ENCODE measurements at regions not wholly inside any gene's neighbourhood (a gene's known extent, or its start where the extent isn't known, plus 50 kb on each side); places are given as distances from the start of the nearest gene placed in this dataset.

DNA sequence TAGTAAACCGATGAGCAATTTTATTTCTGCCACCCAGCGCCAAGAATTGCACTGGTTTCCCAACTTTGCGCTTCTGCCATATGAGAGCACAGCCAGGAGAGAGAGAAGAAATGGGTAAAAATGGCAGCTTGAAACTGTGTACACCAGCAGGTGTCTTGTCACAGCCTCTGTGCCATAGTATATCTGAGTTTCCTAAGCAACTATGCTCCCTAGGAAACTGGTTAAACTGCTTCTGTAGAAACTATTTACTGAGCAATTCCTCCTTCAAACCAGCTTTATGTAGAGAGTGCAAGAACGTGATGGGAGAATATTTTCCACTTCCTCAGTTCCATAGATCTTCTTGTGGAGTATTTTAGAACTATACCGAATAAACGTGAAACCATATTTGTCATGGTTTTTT, 1361.3 kb downstream of the PCDH9 start:
- no peak for DNase-seq

DNA sequence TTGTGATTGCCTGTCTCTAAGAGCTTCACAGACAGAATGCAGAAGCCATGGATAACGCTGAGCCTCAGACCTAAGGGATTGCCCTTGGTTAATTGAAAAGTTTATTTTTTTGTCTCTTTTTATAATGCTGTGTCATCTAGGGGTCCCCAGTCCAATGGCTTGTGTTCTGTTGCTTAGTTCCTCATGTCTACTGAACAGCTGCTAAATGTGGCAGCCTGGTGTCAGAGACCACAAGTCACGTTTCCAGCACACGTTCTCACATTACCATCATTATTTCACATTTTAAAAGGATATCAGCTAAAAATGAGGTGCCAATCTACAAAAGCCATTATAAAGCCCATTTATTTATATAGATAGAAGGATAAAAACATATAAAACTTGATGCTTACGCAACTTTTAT, 1362.0 kb downstream of the PCDH9 start:
- DNase-seq, result no peak

DNA sequence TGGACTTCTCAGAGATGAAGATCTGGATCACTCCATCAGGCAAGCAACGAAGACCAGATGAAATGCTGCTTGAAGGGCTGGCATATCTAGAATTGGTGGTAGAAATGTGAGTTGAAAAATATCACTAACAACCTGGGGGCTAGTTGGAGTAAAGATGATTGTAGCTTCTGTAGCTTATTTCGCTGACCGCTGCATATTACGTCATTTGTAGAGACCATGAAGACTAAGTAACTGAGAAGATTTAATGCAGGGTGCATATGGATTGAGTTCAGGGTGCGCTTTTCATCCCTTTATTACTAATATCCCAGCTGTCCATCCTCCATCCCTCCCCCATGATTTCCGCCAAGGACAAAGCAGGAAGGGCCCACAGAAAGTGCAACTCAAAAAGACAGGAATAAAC, 1364.0 kb downstream of the PCDH9 start:
- DNase-seq, result no peak

- no peak for DNase-seq
These were observed 1364.9 kb downstream of the PCDH9 start for GRCh38 chr13:65865206-65865605.

DNA sequence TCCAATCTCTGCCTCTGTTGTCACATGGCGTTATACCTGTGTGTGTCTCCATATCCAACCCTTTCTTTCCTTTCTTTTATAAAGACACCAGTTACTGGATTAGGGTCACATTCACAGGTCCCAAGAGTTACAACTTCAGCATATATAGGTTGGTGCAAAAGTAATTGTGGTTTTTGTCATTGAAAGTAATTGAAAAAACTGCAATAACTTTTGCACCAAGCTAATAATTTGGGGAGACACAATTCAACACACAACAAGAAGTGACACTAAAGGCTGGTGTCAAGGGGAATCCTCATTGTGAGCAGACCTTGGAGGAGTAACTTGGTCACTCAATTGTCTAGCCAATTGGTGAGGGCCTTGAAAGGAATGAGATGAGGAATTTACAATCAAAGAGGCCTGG, 1366.1 kb downstream of the PCDH9 start:
- DNase-seq, result no peak

- no peak for DNase-seq
These were observed 1369.8 kb downstream of the PCDH9 start for GRCh38 chr13:65860306-65860705.

DNA sequence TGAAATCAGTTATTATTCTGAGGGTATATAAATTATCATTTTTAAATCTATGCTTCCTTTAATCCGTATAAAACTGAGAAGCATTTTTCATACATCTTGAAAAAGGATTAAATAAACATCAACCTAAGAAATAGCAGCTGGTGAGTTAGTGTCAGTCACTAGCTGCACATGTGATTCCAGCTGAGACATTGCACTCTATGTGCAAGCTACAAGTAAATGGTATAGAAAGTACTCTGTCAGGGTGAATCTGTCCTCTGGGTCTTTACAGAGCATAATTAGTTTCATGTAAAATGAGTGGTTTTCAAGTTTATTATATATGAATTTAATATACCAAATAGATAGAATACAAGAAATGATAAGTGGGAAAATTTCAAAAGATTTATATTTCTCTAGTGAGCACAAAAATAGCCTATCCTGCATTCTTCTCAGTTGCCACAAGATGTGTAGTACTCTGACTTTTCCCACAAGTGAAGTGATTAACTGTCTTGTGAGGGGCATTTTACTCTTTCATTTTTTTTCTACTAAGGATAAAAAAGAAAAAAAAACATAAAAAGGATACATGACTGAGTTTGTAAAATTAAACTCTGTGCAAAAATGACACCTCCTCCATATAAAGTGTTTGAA, 1372.1 kb downstream of the PCDH9 start:
- DNase-seq, result no peak

DNA sequence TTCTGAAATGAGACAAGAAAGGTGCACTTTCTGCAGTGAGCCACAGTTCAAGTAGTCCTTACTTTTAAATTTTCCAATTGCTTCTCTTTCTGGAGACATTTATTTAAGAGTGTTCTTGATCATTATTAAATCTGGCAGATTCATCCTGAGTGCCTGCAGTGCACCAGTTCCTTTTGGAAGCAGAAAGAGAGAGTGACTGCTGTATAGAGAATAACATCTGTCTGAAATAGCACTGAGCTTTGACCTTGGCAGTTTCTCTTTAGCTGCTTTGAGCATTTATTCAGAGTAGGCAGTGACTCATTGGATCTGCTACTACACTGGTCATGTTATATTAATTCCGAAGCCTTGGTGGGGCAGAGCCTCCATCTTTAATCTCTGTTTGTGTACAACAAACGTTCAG, 1373.7 kb downstream of the PCDH9 start:
- DNase-seq, result no peak

DNA sequence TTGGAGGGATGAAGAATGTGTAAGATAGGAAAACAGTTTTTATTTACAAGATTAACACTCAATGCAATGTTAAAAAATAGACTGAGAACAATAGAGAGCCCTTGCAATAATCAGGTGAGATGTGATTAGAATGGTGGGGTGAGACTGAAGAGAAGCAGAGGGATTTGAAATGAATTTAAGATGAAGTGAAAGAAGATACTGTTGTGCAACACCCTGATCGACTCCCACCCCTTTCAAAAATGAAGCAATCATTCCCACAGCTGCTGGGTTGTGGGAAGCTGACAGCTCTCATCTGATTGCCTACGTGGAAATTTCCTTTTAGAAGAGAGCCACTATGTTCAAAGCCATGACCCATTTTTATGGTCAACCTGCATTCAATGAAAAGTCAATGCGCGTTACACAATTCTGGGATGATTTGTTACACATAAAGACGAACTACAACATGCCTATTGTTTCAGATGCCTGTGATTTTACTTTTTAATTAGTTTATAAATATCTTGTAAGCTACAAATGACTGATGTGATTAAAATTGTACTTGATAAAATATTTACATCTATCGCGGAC, 1374.8 kb downstream of the PCDH9 start:
- DNase-seq, result no peak

GRCh38 chr13:65854431-65854830, 1375.7 kb downstream of the PCDH9 start:
- no peak for DNase-seq

GRCh38 chr13:65844266-65844841, 1385.8 kb downstream of the PCDH9 start:
- DNase-seq, result no peak

GRCh38 chr13:65843314-65843731, 1386.8 kb downstream of the PCDH9 start:
- DNase-seq, result no peak

- DNase-seq, result no peak
These were observed 1389.0 kb downstream of the PCDH9 start for GRCh38 chr13:65841156-65841555.

DNA sequence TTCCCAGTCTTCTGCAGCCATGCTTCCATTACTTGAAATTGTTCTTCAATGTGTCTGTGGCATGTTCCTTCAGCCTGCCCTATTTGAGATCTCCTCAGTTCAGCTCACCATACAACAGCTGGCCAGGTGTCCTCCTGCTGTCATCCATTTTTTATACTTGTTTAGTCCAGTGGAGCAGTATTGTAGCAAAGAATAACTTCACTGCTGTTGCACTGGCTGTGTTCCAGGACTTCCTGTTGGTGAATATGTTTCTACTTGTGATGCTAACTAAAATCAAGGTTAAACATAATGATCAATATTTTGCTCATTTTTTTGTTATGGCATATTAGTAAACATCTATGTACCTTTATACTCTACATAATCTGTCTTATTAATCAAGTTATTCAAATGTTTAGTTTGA, 1394.1 kb downstream of the PCDH9 start:
- DNase-seq, result no peak

DNA sequence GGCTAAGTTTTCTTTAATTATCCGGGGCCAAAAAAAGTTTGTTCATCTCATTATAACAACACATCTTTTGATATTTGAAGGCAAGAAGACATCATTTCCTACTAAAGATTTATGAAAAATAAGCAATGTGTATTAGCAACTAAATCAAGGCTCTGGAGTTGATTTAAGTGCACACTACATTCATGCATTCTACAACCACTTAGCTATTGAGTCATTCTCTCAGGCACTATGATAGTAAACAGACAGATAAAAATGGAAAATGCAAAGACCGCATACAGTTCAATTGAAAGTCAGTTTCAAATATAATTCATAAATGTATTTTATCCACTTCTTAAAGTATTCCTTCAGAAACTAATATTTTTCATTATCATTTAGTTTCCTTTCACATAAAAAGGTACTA, 1395.2 kb downstream of the PCDH9 start:
- DNase-seq, result no peak

- no peak for DNase-seq
These were observed 1399.5 kb downstream of the PCDH9 start for GRCh38 chr13:65830411-65831205.

- no peak for DNase-seq
These were observed 1400.7 kb downstream of the PCDH9 start for GRCh38 chr13:65829241-65830008.

- DNase-seq, result no peak
These were observed 1403.5 kb downstream of the PCDH9 start for GRCh38 chr13:65826657-65827056.

DNA sequence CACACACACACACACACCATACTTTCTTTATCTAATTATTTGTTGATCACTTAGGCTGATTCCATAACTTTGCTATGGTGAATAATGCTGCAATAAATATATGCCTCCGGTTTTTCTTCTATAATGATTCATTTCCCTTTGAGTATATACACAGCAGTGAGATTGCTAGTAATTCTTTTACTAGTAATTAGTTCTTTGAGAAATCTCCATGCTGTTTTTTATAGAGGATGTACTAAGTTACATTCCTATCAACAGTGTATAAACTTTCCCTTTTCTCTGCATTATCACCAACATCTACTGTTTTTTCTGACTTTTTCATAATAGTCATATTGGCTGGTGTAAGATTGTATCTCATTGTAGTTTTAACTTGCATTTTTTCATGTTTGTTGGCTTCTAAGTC, 1405.1 kb downstream of the PCDH9 start:
- DNase-seq, result no peak

- no peak for DNase-seq
These were observed 1422.1 kb downstream of the PCDH9 start for GRCh38 chr13:65808061-65808460.

GRCh38 chr13:65803530-65804392, 1426.4 kb downstream of the PCDH9 start:
- DNase-seq, result no peak

GRCh38 chr13:65789815-65790214, 1440.3 kb downstream of the PCDH9 start:
- DNase-seq, result no peak
